H1 (cell line): ENCODE measurements at regions not wholly inside any gene's neighbourhood (a gene's known extent, or its start where the extent isn't known, plus 50 kb on each side); places are given as distances from the start of the nearest gene placed in this dataset.

Experiments used
- FOSL1 ChIP-seq: IDR thresholded peaks from 2 replicates; pipeline ENCODE4 v1.6.1; 2011; ENCODE audit warnings: mild to moderate bottlenecking, low read depth, low read length, moderate library complexity; ENCODE audit not compliant: insufficient read depth
- JUN ChIP-seq: IDR thresholded peaks from 2 replicates; pipeline ENCODE4 v1.6.1; 2011; ENCODE audit warnings: low read depth, mild to moderate bottlenecking, improper control_type of control experiment, low read length
- SAP30 ChIP-seq: fragments of 300-600 bp; sonication (generic); IDR thresholded peaks from 2 replicates; pipeline ENCODE4 v1.7.1; 2012; ENCODE audit warnings: low read length, moderate library complexity, mild to moderate bottlenecking, inconsistent platforms; ENCODE audit not compliant: insufficient read depth, insufficient replicate concordance
- SIN3A ChIP-seq, 2 experiments: IDR thresholded peaks in 1 of 2; conservative IDR thresholded peaks in 1 of 2; 2 replicates each; pipeline ENCODE4 v1.6.1; 2011 to 2012; ENCODE audit warnings: low read length in 2 of 2, improper control_type of control experiment in 1 of 2, low read depth in 1 of 2, mild to moderate bottlenecking in 1 of 2
- TF ChIP-seq, protein P1 (sequence below): fragments of 300-600 bp; sonication (generic); IDR thresholded peaks from 2 replicates; pipeline ENCODE4 v1.7.1; 2012; ENCODE audit warnings: low read length, moderate library complexity, mild to moderate bottlenecking, inconsistent platforms; ENCODE audit not compliant: insufficient replicate concordance

- TF ChIP-seq, protein P1, sequence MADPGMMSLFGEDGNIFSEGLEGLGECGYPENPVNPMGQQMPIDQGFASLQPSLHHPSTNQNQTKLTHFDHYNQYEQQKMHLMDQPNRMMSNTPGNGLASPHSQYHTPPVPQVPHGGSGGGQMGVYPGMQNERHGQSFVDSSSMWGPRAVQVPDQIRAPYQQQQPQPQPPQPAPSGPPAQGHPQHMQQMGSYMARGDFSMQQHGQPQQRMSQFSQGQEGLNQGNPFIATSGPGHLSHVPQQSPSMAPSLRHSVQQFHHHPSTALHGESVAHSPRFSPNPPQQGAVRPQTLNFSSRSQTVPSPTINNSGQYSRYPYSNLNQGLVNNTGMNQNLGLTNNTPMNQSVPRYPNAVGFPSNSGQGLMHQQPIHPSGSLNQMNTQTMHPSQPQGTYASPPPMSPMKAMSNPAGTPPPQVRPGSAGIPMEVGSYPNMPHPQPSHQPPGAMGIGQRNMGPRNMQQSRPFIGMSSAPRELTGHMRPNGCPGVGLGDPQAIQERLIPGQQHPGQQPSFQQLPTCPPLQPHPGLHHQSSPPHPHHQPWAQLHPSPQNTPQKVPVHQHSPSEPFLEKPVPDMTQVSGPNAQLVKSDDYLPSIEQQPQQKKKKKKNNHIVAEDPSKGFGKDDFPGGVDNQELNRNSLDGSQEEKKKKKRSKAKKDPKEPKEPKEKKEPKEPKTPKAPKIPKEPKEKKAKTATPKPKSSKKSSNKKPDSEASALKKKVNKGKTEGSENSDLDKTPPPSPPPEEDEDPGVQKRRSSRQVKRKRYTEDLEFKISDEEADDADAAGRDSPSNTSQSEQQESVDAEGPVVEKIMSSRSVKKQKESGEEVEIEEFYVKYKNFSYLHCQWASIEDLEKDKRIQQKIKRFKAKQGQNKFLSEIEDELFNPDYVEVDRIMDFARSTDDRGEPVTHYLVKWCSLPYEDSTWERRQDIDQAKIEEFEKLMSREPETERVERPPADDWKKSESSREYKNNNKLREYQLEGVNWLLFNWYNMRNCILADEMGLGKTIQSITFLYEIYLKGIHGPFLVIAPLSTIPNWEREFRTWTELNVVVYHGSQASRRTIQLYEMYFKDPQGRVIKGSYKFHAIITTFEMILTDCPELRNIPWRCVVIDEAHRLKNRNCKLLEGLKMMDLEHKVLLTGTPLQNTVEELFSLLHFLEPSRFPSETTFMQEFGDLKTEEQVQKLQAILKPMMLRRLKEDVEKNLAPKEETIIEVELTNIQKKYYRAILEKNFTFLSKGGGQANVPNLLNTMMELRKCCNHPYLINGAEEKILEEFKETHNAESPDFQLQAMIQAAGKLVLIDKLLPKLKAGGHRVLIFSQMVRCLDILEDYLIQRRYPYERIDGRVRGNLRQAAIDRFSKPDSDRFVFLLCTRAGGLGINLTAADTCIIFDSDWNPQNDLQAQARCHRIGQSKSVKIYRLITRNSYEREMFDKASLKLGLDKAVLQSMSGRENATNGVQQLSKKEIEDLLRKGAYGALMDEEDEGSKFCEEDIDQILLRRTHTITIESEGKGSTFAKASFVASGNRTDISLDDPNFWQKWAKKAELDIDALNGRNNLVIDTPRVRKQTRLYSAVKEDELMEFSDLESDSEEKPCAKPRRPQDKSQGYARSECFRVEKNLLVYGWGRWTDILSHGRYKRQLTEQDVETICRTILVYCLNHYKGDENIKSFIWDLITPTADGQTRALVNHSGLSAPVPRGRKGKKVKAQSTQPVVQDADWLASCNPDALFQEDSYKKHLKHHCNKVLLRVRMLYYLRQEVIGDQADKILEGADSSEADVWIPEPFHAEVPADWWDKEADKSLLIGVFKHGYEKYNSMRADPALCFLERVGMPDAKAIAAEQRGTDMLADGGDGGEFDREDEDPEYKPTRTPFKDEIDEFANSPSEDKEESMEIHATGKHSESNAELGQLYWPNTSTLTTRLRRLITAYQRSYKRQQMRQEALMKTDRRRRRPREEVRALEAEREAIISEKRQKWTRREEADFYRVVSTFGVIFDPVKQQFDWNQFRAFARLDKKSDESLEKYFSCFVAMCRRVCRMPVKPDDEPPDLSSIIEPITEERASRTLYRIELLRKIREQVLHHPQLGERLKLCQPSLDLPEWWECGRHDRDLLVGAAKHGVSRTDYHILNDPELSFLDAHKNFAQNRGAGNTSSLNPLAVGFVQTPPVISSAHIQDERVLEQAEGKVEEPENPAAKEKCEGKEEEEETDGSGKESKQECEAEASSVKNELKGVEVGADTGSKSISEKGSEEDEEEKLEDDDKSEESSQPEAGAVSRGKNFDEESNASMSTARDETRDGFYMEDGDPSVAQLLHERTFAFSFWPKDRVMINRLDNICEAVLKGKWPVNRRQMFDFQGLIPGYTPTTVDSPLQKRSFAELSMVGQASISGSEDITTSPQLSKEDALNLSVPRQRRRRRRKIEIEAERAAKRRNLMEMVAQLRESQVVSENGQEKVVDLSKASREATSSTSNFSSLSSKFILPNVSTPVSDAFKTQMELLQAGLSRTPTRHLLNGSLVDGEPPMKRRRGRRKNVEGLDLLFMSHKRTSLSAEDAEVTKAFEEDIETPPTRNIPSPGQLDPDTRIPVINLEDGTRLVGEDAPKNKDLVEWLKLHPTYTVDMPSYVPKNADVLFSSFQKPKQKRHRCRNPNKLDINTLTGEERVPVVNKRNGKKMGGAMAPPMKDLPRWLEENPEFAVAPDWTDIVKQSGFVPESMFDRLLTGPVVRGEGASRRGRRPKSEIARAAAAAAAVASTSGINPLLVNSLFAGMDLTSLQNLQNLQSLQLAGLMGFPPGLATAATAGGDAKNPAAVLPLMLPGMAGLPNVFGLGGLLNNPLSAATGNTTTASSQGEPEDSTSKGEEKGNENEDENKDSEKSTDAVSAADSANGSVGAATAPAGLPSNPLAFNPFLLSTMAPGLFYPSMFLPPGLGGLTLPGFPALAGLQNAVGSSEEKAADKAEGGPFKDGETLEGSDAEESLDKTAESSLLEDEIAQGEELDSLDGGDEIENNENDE: no peak
- TF ChIP-seq JUN (no peak), SIN3A (conservative IDR thresholded peaks at IDR 0.05 in 1 of 2, IDR thresholded peaks at IDR 0.05 in 1 of 2; ENCODE audit: low read depth in 1 of 2, low read length in 2 of 2) (no peak), SAP30 (no peak), FOSL1 (no peak)
Measured at GRCh38 chr5:60024104-60024503, 130.6 kb upstream of the PDE4D start (continued).
